AML-193 (cell line): ENCODE measurements at regions not wholly inside any gene's neighbourhood (a gene's known extent, or its start where the extent isn't known, plus 50 kb on each side); places are given as distances from the start of the nearest gene placed in this dataset.

Experiments
- DNase-seq, 2 experiments: peaks; one replicate each; lab custom pipeline; 2025; lab: John Stamatoyannopoulos, UW

GRCh38 chr7:136807598-136807997, 60.9 kb upstream of the CHRM2 start:
- DNase-seq, result no peak

- DNase-seq, result no peak
Observed at GRCh38 chr7:136803028-136803427, 65.4 kb upstream of the CHRM2 start.

DNA sequence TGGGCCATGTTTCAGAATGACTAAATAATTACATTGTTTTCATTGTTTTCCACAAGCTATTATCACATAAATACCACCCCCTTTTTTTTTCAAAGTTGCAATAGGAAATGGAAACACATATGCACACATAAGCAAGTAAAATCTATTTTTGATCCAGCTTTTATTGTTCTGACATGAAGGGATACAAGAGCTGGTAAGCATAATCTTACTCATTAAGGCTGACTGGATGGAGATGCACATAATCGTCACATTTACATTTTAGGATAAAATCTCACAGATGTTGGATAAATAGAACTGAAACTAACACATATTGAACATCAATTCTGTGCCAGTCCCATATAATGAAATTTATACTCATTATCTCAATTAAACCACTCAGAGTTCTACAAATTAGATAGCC, 84.5 kb upstream of the CHRM2 start:
- no peak for DNase-seq

GRCh38 chr7:136741941-136742340, 126.5 kb upstream of the CHRM2 start:
- no peak for DNase-seq

GRCh38 chr7:136728945-136729344, 139.5 kb upstream of the CHRM2 start:
- DNase-seq, result no peak

- DNase-seq, result no peak
Observed at GRCh38 chr7:136726460-136726859, 142.0 kb upstream of the CHRM2 start.

GRCh38 chr7:136717910-136718557, 150.4 kb upstream of the CHRM2 start:
- DNase-seq, result no peak

- no peak for DNase-seq
Observed at GRCh38 chr7:136714062-136714461, 154.4 kb upstream of the CHRM2 start.

DNA sequence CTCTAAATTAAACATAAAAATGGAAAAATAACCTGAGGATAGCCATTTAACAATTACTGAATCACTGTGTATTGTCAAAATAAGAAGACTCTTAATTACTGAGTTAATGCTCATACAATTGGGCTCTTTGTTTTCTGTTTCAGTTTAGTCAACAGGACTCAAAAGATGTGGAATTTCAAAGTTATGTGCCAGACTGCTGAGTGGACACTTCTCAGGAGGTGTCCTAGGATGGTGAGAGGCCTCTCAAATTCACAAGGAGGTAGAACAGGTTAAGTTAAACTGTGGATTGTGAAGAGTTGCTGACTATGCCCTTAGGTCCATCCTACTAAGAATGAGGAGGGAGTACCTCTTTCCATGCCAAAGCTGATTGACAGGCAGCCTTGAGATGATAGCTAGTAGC, 157.7 kb upstream of the CHRM2 start:
- DNase-seq, result no peak

DNA sequence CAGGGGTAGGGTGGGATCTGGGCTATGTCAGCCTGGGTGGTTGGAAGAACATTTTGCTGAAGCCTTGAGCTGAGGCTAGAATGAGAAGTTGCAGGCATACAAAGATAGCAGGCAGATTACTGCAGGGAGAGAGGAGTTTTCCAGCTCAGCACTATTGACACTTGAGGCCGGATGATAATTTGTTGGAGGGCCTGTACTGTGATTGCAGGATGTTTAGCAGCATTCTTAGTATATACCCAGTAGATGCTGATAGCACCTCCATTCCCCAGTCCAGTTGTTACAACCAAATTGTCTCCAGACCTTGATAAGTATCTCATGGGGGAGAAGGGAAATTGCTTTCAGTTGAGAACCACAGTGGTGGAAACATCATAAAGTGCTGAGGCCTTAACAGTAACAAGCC, 158.6 kb upstream of the CHRM2 start:
- no peak for DNase-seq

DNA sequence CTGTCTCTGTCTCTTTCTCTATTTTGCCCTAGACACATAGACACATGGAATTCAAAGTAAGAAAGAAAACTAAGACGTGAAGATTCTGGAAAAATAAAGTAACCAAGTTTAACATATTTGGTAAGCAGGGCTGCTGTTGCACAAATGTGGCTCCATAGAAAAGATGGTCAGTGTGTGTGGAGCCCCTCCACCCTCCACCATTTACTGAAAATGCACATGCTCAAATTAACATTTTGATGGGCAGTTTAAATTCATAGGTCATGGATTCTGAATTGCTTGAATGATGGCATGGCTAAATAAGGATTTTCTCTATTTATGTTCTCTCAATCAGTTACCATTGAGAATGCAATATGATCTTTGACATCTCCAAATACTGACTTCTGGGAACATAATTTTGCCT, 165.5 kb upstream of the CHRM2 start:
- no peak for DNase-seq

DNA sequence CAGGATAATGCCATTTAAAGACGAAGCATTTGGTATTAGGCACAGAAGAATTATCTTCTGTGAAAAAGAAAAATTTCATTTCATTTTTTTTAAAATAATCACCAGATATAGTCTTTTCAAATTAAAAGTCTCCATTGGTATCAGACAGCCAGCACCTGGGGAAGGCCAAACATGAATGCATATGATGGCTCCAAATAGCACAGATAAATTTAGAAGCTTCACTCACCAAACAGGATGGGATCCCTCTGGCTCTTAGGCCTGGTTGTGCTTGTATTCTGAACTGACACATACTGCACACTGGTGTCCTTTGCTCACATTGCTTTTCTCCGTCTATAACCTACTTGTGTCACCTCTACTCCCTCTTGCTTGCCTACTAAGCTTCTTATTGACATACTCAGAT, 169.5 kb upstream of the CHRM2 start:
- no peak for DNase-seq

DNA sequence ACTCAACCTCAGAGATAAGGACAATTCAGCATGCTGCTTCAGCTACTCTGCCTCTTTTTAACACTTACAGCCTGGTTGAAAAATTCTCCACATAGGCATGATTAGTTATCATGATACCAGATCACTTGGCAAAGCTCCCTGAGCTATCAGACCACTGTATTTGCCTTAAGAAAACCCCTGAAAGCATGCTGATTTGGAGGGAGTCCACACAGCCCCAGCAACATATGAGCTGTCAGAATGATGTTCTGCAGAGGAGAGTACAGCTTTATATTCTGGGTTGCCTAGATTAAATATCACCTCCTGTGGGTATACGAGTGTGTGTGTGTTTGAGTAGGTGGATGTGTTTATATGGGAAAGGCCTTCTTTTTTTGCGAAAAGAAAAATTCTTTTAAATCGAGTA, 170.2 kb upstream of the CHRM2 start:
- DNase-seq, result no peak

DNA sequence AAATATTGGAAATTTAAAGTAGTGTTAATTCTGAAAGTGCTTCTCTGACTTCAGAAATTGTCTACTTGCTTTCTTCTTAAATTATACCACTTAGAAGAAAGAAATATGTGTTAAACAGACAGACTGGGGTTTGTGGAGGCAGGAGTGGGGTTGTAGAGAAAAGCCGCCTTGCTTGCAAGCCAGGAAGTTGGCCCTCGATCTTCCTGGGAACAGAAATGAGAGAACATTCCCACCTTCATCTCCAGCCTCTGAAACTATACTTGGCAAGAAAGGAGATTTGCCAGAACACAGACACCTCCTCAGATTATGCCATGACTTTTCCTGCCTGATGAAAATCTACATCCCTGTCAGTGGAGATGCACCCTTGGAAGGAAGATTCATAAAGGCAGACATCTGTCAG, 171.2 kb upstream of the CHRM2 start:
- no peak for DNase-seq

- DNase-seq, result no peak
Observed at GRCh38 chr7:136693166-136694119, 175.0 kb upstream of the CHRM2 start.

GRCh38 chr7:136692221-136692620, 176.2 kb upstream of the CHRM2 start:
- DNase-seq, result no peak

DNA sequence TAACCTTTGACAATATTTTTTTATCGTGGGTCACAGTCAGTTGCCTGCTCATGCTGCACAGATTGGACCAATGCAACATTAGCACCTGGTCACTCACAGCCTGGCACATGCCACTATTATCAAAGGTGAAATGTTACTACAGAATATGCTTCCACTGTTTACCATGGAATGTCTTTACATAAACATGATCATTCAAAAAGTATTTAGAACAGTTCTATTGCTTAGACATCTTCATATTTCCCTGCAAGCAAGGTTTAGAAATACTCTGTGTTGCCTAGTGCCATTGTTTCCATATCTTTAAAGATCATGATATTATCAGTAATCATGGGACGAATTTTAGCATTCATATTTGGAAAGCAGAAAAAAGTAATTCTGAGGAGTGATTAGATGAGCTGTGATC, 179.9 kb upstream of the CHRM2 start:
- DNase-seq, result no peak

GRCh38 chr7:136687693-136688322, 180.6 kb upstream of the CHRM2 start:
- DNase-seq, result peak in 1 of 2 experiments; percentile 14

DNA sequence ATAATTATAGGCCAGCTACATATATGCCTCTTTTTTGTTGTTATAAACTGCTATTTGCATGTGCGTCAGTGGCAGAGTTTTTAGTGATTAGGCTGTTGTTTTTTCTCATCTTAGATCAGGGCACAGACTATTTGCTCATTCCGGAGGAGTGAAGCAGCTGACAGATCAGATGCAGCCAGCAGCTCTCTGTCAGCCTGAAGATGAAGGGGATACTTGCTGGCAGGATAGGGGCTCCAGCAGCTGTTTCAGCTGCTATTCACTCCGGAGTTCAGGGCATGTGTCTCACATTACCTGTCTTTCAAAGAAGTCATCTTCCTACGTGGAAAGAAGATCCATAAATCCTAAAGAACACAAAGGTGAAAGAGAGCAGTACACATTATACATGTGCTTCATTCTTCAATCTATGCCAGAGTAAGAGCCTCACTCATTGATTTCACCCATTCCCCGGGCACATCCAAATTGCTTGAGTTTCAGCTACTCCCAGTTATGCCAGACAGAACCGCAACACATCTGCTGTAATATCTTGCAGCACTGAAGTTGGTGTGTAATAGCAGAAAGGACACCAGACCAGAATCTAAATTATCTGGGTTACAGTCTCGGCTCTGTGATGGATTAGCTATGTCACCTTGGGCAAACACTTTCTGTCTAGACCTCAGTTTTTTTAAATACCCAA, 182.8 kb upstream of the CHRM2 start:
- DNase-seq, result no peak

DNA sequence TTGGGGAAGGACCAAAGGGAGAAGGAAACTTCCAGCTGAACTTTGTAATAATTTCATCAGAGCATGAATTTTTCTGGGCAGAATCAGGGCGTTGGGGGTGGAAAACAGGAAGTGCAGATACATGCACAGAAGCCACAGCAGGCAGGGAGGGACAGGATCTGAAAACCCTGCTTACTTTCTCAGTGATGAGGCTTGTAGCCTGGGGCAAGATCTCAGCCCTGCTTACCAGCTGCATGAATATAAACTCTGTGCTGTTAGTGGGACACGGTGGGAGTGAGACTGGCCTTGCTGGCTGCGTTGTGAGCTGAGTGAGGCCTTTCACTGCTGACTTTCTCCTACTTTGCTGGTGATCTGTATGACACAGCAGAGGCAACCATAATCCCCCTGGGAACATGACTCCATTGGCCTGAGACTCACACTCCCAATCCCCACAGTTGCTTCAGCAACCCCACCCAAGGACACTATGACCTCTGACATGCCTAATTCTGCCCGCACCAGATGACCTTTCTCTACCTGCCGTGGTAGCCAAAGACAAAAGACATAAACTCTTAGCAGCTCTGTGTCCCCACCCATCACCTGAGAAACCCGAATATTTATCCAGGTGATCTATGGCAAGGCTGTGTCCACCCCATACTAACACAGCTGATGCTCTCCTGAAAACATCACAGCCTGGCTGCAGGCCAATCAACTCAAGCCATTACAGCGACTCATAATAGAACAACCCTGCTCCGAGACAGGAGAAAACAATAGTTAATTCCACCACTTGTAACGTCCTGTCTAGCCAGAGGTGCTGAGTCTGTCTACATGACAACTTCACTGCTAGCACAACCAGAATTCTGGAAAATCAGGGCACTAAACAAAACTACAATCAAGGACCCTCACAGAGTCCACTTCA, 190.7 kb upstream of the CHRM2 start:
- peak in 1 of 2 experiments; percentile 1 for DNase-seq

DNA sequence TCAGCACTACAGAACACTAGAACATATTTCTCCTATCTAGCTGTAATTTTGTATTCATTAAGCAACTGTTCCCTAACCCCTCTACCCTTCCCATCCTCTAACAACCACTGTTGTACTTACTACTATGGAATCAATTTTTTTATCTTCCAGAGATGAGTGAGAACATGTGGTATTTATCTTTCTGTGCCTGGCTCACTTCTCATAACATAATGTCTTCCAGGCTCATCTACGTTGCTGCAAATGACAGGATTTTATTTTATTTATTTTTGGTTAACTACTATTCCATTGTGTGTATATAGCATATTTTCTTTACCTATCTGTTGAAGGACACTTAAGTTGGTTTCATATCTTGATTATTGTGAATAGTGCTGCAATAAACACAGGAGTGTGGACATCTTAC, 200.9 kb upstream of the CHRM2 start:
- no peak for DNase-seq
